HepG2 (cell line): ENCODE measurements at regions not wholly inside any gene's neighbourhood (a gene's known extent, or its start where the extent isn't known, plus 50 kb on each side); places are given as distances from the start of the nearest gene placed in this dataset.

ENCODE experiments used
- FOXC1 ChIP-seq: sonication (generic); formaldehyde crosslinking; IDR thresholded peaks from 2 replicates; pipeline ENCODE4 v1.8.0; 2022; ENCODE audit warnings: mild to moderate bottlenecking, missing genetic modification reagents, borderline replicate concordance
- FOXJ3 ChIP-seq: sonication (generic); formaldehyde crosslinking; IDR thresholded peaks from 2 replicates; pipeline ENCODE4 v1.4.0; 2020; ENCODE audit warnings: missing genetic modification reagents, mild to moderate bottlenecking, borderline replicate concordance
- HES4 ChIP-seq: sonication (generic); formaldehyde crosslinking; IDR thresholded peaks from 2 replicates; pipeline ENCODE4 v1.9.0; 2021; ENCODE audit warnings: mild to moderate bottlenecking, missing genetic modification reagents, borderline replicate concordance
- SIX1 ChIP-seq: sonication (generic); formaldehyde crosslinking; IDR thresholded peaks from 2 replicates; pipeline ENCODE4 v1.4.0; 2020; ENCODE audit warnings: missing genetic modification reagents, borderline replicate concordance
- ZFP90 ChIP-seq: sonication (generic); formaldehyde crosslinking; IDR thresholded peaks from 2 replicates; pipeline ENCODE4 v1.8.0; 2022; ENCODE audit warnings: missing genetic modification reagents, mild to moderate bottlenecking, inconsistent platforms, borderline replicate concordance
- ZNF224 ChIP-seq: sonication (generic); formaldehyde crosslinking; IDR thresholded peaks from 2 replicates; pipeline ENCODE4 v1.5.0; 2020; ENCODE audit warnings: mild to moderate bottlenecking, missing genetic modification reagents
- ZNF788 ChIP-seq: sonication (generic); formaldehyde crosslinking; IDR thresholded peaks from 2 replicates; pipeline ENCODE4 v1.5.0; 2020; ENCODE audit warnings: mild to moderate bottlenecking, missing genetic modification reagents, borderline replicate concordance
- TF ChIP-seq, protein P1 (sequence below): IDR thresholded peaks from 2 replicates; pipeline ENCODE4 v1.6.1; 2016; ENCODE audit warnings: missing compliant biosample characterization, missing genetic modification reagents, borderline replicate concordance
- TF ChIP-seq, protein P2 (sequence below): sonication (generic); formaldehyde crosslinking; IDR thresholded peaks from 2 replicates; pipeline ENCODE4 v1.4.0; 2020; ENCODE audit warnings: mild to moderate bottlenecking, missing genetic modification reagents, borderline replicate concordance
- TF ChIP-seq, protein P3 (sequence below): sonication (generic); formaldehyde crosslinking; IDR thresholded peaks from 2 replicates; pipeline ENCODE4 v1.4.0; 2020; ENCODE audit warnings: missing genetic modification reagents, low read depth, mild to moderate bottlenecking, borderline replicate concordance
- TF ChIP-seq, protein P4 (sequence below): IDR thresholded peaks from 2 replicates; pipeline ENCODE4 v1.6.1; 2018; ENCODE audit warnings: missing genetic modification reagents, mild to moderate bottlenecking, missing compliant biosample characterization
- TF ChIP-seq, protein P5 (sequence below): sonication (generic); formaldehyde crosslinking; IDR thresholded peaks from 2 replicates; pipeline ENCODE4 v1.8.1; 2023; ENCODE audit warnings: missing genetic modification reagents, inconsistent platforms, borderline replicate concordance
- TF ChIP-seq, protein P6 (sequence below): sonication (generic); formaldehyde crosslinking; IDR thresholded peaks from 2 replicates; pipeline ENCODE4 v1.5.0; 2020; ENCODE audit warnings: mild to moderate bottlenecking, missing genetic modification reagents
- TF ChIP-seq, protein P7 (sequence below): sonication (generic); formaldehyde crosslinking; IDR thresholded peaks from 2 replicates; pipeline ENCODE4 v1.8.0; 2022; ENCODE audit warnings: mild to moderate bottlenecking, missing genetic modification reagents, moderate library complexity

DNA sequence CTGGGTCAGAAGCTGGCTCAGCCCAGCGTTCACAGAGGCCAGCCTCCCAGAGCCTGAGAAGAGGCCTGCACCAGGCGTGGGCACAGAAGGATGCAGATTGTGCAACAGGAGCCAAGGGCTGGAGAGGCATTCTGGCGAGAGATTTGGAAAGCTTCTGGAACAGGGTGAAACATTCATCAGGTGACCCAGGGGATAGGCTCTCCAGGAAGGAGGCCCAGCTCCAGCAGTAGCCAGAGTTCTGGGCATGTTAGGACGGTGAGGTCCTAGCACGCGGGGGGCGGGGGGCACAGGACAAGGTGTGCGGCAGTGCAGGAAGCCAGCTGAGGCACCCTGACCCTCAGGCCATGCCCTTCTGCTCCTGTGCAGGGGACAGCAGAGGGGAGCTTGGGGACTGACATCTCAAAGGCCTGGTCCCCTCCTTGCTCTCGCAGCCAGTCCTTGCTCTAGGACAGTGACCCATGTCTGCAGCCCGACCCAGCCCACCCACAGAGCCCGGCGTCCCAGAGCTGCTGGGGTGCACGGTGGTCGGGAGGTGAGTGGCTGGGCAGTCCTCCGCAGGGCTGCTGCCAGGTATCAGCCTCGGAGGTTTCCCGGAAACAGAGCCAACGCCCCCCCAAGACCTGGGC is 111.7 kb upstream of the KLF13 start (continued):
- TF ChIP-seq, protein P1, sequence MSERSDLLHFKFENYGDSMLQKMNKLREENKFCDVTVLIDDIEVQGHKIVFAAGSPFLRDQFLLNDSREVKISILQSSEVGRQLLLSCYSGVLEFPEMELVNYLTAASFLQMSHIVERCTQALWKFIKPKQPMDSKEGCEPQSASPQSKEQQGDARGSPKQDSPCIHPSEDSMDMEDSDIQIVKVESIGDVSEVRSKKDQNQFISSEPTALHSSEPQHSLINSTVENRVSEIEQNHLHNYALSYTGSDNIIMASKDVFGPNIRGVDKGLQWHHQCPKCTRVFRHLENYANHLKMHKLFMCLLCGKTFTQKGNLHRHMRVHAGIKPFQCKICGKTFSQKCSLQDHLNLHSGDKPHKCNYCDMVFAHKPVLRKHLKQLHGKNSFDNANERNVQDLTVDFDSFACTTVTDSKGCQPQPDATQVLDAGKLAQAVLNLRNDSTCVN (CRISPR knock-in tag), result no peak
- TF ChIP-seq, protein P2, sequence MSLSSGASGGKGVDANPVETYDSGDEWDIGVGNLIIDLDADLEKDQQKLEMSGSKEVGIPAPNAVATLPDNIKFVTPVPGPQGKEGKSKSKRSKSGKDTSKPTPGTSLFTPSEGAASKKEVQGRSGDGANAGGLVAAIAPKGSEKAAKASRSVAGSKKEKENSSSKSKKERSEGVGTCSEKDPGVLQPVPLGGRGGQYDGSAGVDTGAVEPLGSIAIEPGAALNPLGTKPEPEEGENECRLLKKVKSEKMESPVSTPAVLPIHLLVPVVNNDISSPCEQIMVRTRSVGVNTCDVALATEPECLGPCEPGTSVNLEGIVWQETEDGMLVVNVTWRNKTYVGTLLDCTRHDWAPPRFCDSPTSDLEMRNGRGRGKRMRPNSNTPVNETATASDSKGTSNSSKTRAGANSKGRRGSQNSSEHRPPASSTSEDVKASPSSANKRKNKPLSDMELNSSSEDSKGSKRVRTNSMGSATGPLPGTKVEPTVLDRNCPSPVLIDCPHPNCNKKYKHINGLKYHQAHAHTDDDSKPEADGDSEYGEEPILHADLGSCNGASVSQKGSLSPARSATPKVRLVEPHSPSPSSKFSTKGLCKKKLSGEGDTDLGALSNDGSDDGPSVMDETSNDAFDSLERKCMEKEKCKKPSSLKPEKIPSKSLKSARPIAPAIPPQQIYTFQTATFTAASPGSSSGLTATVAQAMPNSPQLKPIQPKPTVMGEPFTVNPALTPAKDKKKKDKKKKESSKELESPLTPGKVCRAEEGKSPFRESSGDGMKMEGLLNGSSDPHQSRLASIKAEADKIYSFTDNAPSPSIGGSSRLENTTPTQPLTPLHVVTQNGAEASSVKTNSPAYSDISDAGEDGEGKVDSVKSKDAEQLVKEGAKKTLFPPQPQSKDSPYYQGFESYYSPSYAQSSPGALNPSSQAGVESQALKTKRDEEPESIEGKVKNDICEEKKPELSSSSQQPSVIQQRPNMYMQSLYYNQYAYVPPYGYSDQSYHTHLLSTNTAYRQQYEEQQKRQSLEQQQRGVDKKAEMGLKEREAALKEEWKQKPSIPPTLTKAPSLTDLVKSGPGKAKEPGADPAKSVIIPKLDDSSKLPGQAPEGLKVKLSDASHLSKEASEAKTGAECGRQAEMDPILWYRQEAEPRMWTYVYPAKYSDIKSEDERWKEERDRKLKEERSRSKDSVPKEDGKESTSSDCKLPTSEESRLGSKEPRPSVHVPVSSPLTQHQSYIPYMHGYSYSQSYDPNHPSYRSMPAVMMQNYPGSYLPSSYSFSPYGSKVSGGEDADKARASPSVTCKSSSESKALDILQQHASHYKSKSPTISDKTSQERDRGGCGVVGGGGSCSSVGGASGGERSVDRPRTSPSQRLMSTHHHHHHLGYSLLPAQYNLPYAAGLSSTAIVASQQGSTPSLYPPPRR (CRISPR knock-in tag), result no peak
- TF ChIP-seq ZNF224 (0 out of 2 replicates have a peak, but pooled peaks have one; percentile 44), SIX1 (CRISPR knock-in tag) (no peak), FOXJ3 (peak; percentile 41; the same call in 1 of the 2 replicates), ZFP90 (0 out of 2 replicates have a peak, but pooled peaks have one; percentile 5), ZNF788 (CRISPR knock-in tag) (no peak), HES4 (CRISPR knock-in tag) (0 out of 2 replicates have a peak, but pooled peaks have one; percentile 53), FOXC1 (CRISPR knock-in tag) (no peak)
- TF ChIP-seq, protein P3, sequence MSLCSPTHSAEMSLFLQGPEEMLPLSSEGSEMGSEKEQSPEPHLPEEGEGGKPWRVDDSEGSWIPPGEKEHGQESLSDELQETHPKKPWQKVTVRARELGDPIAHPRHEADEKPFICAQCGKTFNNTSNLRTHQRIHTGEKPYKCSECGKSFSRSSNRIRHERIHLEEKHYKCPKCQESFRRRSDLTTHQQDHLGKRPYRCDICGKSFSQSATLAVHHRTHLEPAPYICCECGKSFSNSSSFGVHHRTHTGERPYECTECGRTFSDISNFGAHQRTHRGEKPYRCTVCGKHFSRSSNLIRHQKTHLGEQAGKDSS (CRISPR knock-in tag), result no peak
- TF ChIP-seq, protein P4, sequence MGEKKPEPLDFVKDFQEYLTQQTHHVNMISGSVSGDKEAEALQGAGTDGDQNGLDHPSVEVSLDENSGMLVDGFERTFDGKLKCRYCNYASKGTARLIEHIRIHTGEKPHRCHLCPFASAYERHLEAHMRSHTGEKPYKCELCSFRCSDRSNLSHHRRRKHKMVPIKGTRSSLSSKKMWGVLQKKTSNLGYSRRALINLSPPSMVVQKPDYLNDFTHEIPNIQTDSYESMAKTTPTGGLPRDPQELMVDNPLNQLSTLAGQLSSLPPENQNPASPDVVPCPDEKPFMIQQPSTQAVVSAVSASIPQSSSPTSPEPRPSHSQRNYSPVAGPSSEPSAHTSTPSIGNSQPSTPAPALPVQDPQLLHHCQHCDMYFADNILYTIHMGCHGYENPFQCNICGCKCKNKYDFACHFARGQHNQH, result no peak
- TF ChIP-seq, protein P5, sequence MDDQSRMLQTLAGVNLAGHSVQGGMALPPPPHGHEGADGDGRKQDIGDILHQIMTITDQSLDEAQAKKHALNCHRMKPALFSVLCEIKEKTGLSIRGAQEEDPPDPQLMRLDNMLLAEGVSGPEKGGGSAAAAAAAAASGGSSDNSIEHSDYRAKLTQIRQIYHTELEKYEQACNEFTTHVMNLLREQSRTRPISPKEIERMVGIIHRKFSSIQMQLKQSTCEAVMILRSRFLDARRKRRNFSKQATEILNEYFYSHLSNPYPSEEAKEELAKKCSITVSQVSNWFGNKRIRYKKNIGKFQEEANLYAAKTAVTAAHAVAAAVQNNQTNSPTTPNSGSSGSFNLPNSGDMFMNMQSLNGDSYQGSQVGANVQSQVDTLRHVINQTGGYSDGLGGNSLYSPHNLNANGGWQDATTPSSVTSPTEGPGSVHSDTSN (CRISPR knock-in tag), result no peak
- TF ChIP-seq, protein P6, sequence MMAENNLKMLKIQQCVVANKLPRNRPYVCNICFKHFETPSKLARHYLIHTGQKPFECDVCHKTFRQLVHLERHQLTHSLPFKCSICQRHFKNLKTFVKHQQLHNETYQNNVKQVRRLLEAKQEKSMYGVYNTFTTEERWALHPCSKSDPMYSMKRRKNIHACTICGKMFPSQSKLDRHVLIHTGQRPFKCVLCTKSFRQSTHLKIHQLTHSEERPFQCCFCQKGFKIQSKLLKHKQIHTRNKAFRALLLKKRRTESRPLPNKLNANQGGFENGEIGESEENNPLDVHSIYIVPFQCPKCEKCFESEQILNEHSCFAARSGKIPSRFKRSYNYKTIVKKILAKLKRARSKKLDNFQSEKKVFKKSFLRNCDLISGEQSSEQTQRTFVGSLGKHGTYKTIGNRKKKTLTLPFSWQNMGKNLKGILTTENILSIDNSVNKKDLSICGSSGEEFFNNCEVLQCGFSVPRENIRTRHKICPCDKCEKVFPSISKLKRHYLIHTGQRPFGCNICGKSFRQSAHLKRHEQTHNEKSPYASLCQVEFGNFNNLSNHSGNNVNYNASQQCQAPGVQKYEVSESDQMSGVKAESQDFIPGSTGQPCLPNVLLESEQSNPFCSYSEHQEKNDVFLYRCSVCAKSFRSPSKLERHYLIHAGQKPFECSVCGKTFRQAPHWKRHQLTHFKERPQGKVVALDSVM (CRISPR knock-in tag), result peak; percentile 28; the same call in 1 of the 2 replicates
- TF ChIP-seq, protein P7, sequence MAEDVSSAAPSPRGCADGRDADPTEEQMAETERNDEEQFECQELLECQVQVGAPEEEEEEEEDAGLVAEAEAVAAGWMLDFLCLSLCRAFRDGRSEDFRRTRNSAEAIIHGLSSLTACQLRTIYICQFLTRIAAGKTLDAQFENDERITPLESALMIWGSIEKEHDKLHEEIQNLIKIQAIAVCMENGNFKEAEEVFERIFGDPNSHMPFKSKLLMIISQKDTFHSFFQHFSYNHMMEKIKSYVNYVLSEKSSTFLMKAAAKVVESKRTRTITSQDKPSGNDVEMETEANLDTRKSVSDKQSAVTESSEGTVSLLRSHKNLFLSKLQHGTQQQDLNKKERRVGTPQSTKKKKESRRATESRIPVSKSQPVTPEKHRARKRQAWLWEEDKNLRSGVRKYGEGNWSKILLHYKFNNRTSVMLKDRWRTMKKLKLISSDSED (CRISPR knock-in tag), result no peak
